Neuronal stem cell (in vitro differentiated cells): ENCODE measurements at regions not wholly inside any gene's neighbourhood (a gene's known extent, or its start where the extent isn't known, plus 50 kb on each side); places are given as distances from the start of the nearest gene placed in this dataset. TPM values are rescaled to one million over a fixed set of nuclear protein-coding genes. Genes with fewer than 3 reads are reported as not detected.

Experiments used
- DNase-seq: peaks from one replicate; pipeline ENCODE4 v3.0.0-alpha.2; 2013; ENCODE audit warnings: low spot score
- H2AFZ ChIP-seq: one replicate; pipeline ENCODE4 v1.6.1; 2013; ENCODE audit warnings: mild to moderate bottlenecking, low read length, inconsistent platforms
- H2AK5ac ChIP-seq: 2 replicates; pipeline ENCODE4 v1.6.1; 2013; ENCODE audit warnings: low read depth, mild to moderate bottlenecking, inconsistent platforms, low read length, moderate library complexity, mixed read lengths
- H2BK120ac ChIP-seq: 2 replicates; pipeline ENCODE4 v1.6.1; 2013; ENCODE audit warnings: low read depth, mild to moderate bottlenecking, inconsistent platforms, low read length, moderate library complexity, mixed read lengths
- H2BK12ac ChIP-seq: one replicate; pipeline ENCODE4 v1.6.1; 2013; ENCODE audit warnings: low read length, inconsistent platforms
- H2BK15ac ChIP-seq: 2 replicates; pipeline ENCODE4 v1.6.1; 2013; ENCODE audit warnings: mild to moderate bottlenecking, low read length, inconsistent platforms, mixed read lengths
- H2BK5ac ChIP-seq: one replicate; pipeline ENCODE4 v1.6.1; 2013; ENCODE audit warnings: inconsistent platforms, mild to moderate bottlenecking, low read length, moderate library complexity
- H3K14ac ChIP-seq: one replicate; pipeline ENCODE4 v1.6.1; 2013; ENCODE audit warnings: low read length, inconsistent platforms
- H3K18ac ChIP-seq: 2 replicates; pipeline ENCODE4 v1.6.1; 2013; ENCODE audit warnings: low read length, inconsistent platforms
- H3K23ac ChIP-seq: 2 replicates; pipeline ENCODE4 v1.6.1; 2013; ENCODE audit warnings: low read depth, mild to moderate bottlenecking, mixed read lengths, low read length, inconsistent platforms; ENCODE audit not compliant: poor library complexity
- H3K27ac ChIP-seq: replicated peaks from 3 replicates; pipeline ENCODE4 v1.5.1; 2013; ENCODE audit warnings: low read length, inconsistent platforms
- H3K27me3 ChIP-seq, 3 experiments: 2 replicates each; pipeline ENCODE4 v1.6.1; 2013; ENCODE audit warnings: low read length in 3 of 3, mild to moderate bottlenecking in 2 of 3, inconsistent platforms in 1 of 3, low read depth in 1 of 3, mixed read lengths in 1 of 3, moderate library complexity in 1 of 3; ENCODE audit not compliant: control insufficient read depth in 3 of 3, insufficient read depth in 3 of 3
- H3K36me3 ChIP-seq, 2 donors: replicated peaks in 1 of 2; 2 replicates each; pipeline ENCODE4 v1.6.1; 2013; ENCODE audit warnings: low read length in 2 of 2; ENCODE audit not compliant: control insufficient read depth in 2 of 2, insufficient read depth in 2 of 2
- H3K4ac ChIP-seq: 2 replicates; pipeline ENCODE4 v1.6.1; 2013; ENCODE audit warnings: inconsistent platforms, mild to moderate bottlenecking, low read length, moderate library complexity
- H3K4me1 ChIP-seq, 2 donors: 1 replicate in 1 of 2; 2 replicates in 1 of 2; pipeline ENCODE4 v1.6.1; 2013; ENCODE audit warnings: low read length in 2 of 2, low read depth in 1 of 2; ENCODE audit not compliant: control insufficient read depth in 2 of 2, insufficient read depth in 1 of 2
- H3K4me2 ChIP-seq: one replicate; pipeline ENCODE4 v1.6.1; 2013; ENCODE audit warnings: mild to moderate bottlenecking, low read length, inconsistent platforms; ENCODE audit not compliant: insufficient read depth, poor library complexity, severe bottlenecking
- H3K4me3 ChIP-seq, 2 donors: 2 replicates each; pipeline ENCODE4 v1.5.1; 2013; ENCODE audit warnings: low read length in 2 of 2, mild to moderate bottlenecking in 2 of 2, inconsistent platforms in 1 of 2, moderate library complexity in 1 of 2
- H3K79me1 ChIP-seq: one replicate; pipeline ENCODE4 v1.6.1; 2013; ENCODE audit warnings: low read depth, mild to moderate bottlenecking, inconsistent platforms, low read length, moderate library complexity
- H3K9ac ChIP-seq: one replicate; pipeline ENCODE4 v1.6.1; 2013; ENCODE audit warnings: mild to moderate bottlenecking, low read depth, low read length, inconsistent platforms; ENCODE audit not compliant: poor library complexity
- H3K9me3 ChIP-seq, 2 donors: replicated peaks in 1 of 2; 2 replicates each; pipeline versions ENCODE3 to v1.6.1; 2013; ENCODE audit warnings: low read length in 2 of 2, mild to moderate bottlenecking in 2 of 2, inconsistent platforms in 1 of 2, low read depth in 1 of 2, mixed read lengths in 1 of 2, moderate library complexity in 1 of 2; ENCODE audit not compliant: control insufficient read depth in 2 of 2, insufficient read depth in 1 of 2
- H4K8ac ChIP-seq: one replicate; pipeline ENCODE4 v1.6.1; 2013; ENCODE audit warnings: low read depth, mild to moderate bottlenecking, inconsistent platforms, low read length, moderate library complexity
- H4K91ac ChIP-seq: one replicate; pipeline ENCODE4 v1.6.1; 2013; ENCODE audit warnings: low read length, low read depth, mild to moderate bottlenecking, inconsistent platforms; ENCODE audit not compliant: poor library complexity
- WGBS, 2 donors: extraction: QIAGEN DNeasy Blood & Tissue Kit; methylation state at CpG; one replicate each; pipeline ENCODE4 v1.1.7; 2013; ENCODE audit warnings: missing lambda C conversion rate in 2 of 2, mixed read lengths in 1 of 2; ENCODE audit not compliant: insufficient read length in 2 of 2, insufficient replicate concordance in 1 of 2; ENCODE audit errors: extremely low coverage in 2 of 2; 5-methylcytosine and 5-hydroxymethylcytosine counted together
- small RNA-seq: library from polyadenylated mRNA; stranded (forward); fragments of <200 nt; extraction: miRNeasy Mini kit (QIAGEN cat#:217004); gene quantifications from one replicate; pipeline ENCODE3, GENCODE V24; 2013; ENCODE audit not compliant: insufficient read depth

DNA sequence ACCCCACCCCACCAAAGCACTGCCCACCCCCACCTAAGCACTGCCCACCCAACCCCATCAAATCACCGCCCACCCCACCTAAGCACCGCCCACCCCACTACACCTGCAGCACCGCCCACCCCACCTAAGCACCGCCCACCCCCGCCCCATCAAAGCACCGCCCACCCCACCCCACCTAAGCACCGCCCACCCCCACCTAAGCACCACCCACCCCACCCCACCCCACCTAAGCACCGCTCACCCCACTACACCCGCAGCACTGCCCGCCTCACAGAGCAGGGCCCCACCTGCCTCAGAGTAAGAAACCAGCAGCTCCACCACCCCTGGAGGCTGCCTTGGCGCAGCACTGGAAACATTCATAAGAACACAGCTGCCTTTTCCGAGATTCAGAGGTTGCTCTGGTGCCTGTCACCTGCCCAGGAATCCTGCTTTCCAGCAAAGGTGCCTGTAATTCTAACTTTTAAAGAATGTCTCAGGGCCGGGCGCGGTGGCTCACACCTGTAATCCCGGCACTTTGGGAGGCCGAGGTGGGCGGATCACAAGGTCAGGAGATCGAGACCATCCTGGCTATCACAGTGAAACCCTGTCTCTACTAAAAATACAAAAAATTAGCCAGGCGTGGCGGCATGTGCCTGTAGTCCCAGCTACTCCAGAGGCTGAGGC is 148.2 kb downstream of the BMP7 start:
- no peak overlapping the region for H3K4me2 ChIP-seq
- peaks cover 0 to 4% (median 0%) of the 10 kb centered on the region in 3 experiments for H3K27me3 ChIP-seq
- H3K4me3 ChIP-seq = no peak overlapping the region
- H4K91ac ChIP-seq = no peak overlapping the region
- H2BK15ac ChIP-seq = no peak overlapping the region
- H3K36me3 ChIP-seq = no peaks in the 10 kb centered on the region
- no peak overlapping the region for H2BK5ac ChIP-seq
- WGBS, 2 donors = no CpG with 5 or more reads among the region's 21 CpGs
- H3K9ac ChIP-seq = no peak overlapping the region
- H3K4me1 ChIP-seq = no peaks in the 10 kb centered on the region
- no peak overlapping the region for H3K14ac ChIP-seq
- H4K8ac ChIP-seq = no peak overlapping the region
- no peak overlapping the region for H2AK5ac ChIP-seq
- peaks cover 0 to 4% of the 10 kb centered on the region in 2 donors for H3K9me3 ChIP-seq
- no peak overlapping the region for H3K23ac ChIP-seq
- no peak overlapping the region for H2AFZ ChIP-seq
- no peak overlapping the region for H3K27ac ChIP-seq
- no peak for DNase-seq
- H2BK120ac ChIP-seq = no peak overlapping the region
- H3K79me1 ChIP-seq = no peaks in the 10 kb centered on the region
- no peak overlapping the region for H3K4ac ChIP-seq
- H3K18ac ChIP-seq = no peak overlapping the region
- no peak overlapping the region for H2BK12ac ChIP-seq

Small RNA genes in the stretch of these regions (small RNA-seq; reads per million reads assigned to genes)
- not detected for gene RNU6-929P
